ENCODE measurements at regions not wholly inside any gene's neighbourhood (a gene's known extent, or its start where the extent isn't known, plus 50 kb on each side); places are given as distances from the start of the nearest gene placed in this dataset.
A peak's percentile ranks its signal among the peaks of the same experiment; 100 is the strongest.

- DNase-seq = no peak
- in situ Hi-C loops (cut with HindIII; ENCODE audit: low pct_ligation_motif_present, low pct_unique_long_range_greater_than_20kb, low sequenced_read_pairs) = no loop called here
Measured at GRCh38 chr4:181962321-181962720, 280.9 kb upstream of the TENM3 start.

DNA sequence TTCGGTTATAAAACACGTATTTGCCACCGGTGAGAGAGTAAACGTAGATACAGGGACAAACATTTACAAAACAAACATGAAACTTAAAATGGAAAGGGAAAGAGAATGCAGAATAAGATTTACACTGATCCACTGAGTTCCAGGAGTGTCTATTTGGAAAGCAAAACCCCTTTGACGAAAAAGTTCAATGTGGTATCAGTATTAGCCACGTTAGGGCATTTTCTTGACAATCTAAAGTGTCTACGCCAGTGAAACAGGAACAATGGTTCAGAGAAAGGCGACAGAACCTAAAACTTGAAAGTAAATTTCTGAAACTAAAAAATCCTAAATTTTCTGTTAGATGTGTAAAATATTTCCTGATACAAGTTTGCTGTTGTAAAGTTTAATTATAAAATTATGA is 278.5 kb upstream of the TENM3 start:
- in situ Hi-C loops (cut with HindIII; ENCODE audit: low pct_ligation_motif_present, low pct_unique_long_range_greater_than_20kb, low sequenced_read_pairs) = no loop called here
- no peak for DNase-seq

GRCh38 chr4:181966104-181966551 is 277.1 kb upstream of the TENM3 start:
- DNase-seq = no peak
- in situ Hi-C loops (cut with HindIII; ENCODE audit: low pct_ligation_motif_present, low pct_unique_long_range_greater_than_20kb, low sequenced_read_pairs) = no loop called here

DNA sequence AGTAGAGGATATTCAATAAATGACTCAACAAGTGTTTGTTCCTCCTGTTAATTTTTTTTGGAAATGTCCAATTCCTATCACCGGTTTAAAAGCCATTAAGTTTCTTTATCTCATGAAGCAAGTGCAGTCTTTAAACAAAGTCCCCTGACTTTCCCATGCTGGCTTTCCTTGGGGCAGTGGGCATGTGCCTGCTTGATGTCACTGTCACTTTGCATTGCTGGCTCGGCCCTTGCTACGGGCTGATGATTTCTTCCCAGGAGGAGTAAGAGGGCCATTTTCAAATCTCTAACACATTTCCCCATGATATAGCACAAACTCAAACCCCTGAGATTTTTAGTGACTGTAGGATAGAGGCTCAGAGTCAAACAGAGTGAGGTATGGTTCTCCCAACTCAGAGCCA is 275.8 kb upstream of the TENM3 start:
- in situ Hi-C loops (cut with HindIII; ENCODE audit: low pct_ligation_motif_present, low pct_unique_long_range_greater_than_20kb, low sequenced_read_pairs) = no loop called here
- DNase-seq = no peak

DNA sequence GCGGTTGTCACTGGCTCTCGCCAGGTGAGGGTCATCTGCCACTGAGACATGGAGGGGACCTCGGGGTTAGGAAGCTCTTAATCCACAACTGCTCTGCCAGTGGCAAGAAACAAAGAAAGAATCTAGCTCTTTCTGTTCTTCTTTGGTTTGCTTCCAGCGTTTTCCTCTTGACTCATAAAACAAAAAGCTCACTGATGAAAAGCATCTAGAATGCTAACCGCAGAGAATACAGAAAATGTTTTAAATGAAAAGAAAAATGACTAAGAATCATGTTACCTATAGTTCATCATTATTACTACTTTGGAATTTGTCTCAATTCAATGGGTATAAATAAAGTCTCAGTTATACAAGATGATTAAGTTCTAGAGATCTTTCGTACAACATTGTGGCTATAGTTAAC is 274.8 kb upstream of the TENM3 start:
- in situ Hi-C loops (cut with HindIII; ENCODE audit: low pct_ligation_motif_present, low pct_unique_long_range_greater_than_20kb, low sequenced_read_pairs) = no loop called here
- no peak for DNase-seq

DNA sequence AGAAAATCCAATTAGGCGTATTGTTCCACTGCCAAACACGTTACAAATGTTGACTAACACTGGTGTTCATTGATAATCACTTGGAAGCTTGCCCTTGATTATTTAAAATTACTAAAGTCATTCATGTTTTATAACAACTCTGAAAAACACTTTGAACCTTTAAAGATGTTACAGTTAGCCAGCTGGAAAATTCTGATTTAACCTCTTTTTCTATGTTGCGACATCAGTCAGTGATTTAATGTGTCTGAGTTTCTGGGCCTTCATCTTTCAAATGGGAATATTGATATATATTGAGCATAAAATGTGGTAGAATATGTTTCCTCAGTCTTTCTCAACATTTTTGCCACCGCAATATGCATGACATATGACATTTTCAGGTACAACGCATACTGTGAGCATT is 274.1 kb upstream of the TENM3 start:
- DNase-seq = no peak
- in situ Hi-C loops (cut with HindIII; ENCODE audit: low pct_ligation_motif_present, low pct_unique_long_range_greater_than_20kb, low sequenced_read_pairs) = no loop called here

DNA sequence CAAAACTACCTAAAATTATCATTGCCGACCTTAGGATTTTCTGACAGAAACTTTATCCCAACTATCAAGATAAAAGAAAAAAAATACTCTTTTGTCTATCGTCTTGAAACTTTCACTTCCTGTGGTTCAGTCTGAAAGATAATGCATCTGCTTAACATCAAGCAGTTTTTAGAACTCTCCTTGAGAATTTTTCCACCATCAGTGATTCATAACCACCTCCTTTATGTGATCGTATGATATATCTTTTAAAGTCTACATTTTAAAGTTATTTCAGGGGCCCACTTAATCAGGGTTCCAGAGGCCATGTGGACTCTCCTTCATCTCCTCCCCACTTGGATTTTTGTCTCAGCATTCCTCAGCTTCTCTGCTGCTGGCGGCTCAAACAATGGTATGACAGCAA is 272.8 kb upstream of the TENM3 start:
- in situ Hi-C loops (cut with HindIII; ENCODE audit: low pct_ligation_motif_present, low pct_unique_long_range_greater_than_20kb, low sequenced_read_pairs) = no loop called here
- no peak for DNase-seq

DNA sequence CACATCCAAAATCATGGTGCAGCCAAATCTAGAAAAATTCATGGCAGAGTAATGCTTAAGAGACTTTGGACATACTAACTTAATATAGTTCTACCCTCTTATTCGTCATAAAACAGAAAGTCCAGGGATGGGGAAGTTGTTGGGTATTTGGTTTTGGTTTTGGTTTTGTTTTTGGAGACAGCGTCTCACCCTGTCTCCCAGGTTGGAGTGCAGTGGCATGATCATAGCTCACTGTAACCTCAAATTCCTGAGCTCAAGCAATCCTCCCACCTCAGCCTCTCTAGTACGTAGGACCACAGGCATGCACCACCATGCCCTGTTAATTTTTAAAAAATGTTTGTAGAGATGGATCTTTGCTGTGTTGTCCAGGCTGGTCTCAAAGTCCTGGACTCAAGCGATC is 271.8 kb upstream of the TENM3 start:
- peak; percentile 33 for DNase-seq
- in situ Hi-C loops (cut with HindIII; ENCODE audit: low pct_ligation_motif_present, low pct_unique_long_range_greater_than_20kb, low sequenced_read_pairs) = no loop called here

DNA sequence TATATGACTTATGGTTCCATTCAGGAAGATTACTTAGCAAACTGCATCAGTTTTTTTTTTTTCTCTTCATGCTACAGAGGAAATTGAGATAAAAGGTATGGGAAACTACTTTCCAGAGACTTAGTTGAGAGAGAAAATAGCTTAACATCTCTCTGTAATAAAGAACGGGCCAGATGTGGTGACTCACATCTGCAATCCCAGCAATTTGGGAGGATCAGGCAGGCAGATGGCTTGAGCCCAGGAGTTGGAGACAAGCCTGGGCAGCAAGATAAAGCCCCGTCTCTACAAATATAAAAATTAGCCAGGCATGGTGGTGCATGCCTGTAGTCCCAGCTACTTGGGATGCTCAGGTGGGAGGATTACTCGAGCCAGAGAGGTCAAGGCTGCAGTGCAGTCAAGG is 271.2 kb upstream of the TENM3 start:
- in situ Hi-C loops (cut with HindIII; ENCODE audit: low pct_ligation_motif_present, low pct_unique_long_range_greater_than_20kb, low sequenced_read_pairs) = no loop called here
- no peak for DNase-seq

DNA sequence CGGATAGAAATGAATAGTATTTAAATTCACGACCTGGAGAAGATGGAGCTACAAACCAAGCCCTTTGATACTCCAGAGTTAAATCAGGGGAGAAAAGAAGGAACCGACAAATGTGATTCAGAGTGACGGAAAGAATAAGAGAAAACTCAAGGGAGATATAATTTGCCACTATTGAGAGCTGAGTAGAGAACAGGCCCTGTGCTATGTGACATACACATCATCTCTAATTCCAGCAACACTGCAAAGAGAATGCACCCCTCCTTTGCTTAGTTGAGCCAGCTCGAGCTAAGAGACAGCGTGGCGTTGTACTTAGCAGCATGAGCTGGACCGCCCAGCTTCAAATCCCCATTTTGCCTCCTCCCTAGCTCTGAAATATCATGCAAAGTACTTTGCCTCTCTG is 266.4 kb upstream of the TENM3 start:
- in situ Hi-C loops (cut with HindIII; ENCODE audit: low pct_ligation_motif_present, low pct_unique_long_range_greater_than_20kb, low sequenced_read_pairs) = no loop called here
- DNase-seq = no peak

DNA sequence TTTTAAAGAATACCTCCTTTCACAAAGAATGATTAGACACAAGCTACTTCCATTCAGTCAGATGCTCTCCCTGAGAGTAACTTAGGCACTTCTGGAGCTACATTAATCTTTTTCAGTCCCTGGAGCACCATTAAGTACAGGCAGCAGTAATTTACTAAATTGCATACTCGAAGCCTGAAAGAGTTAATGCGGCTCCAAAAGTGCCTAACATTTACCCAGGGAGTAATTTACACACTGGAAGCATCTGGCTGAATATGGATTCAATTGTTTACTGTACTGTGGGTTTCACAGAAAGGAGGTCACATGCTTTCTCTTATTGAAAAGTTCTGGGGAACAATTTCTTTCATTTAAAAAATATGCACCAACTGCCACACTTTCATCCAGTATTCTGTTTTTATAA is 260.8 kb upstream of the TENM3 start:
- no peak for DNase-seq
- in situ Hi-C loops (cut with HindIII; ENCODE audit: low pct_ligation_motif_present, low pct_unique_long_range_greater_than_20kb, low sequenced_read_pairs) = no loop called here

- no peak for DNase-seq
- in situ Hi-C loops (cut with HindIII; ENCODE audit: low pct_ligation_motif_present, low pct_unique_long_range_greater_than_20kb, low sequenced_read_pairs) = no loop called here
Measured at GRCh38 chr4:181982856-181983255, 260.3 kb upstream of the TENM3 start.

DNA sequence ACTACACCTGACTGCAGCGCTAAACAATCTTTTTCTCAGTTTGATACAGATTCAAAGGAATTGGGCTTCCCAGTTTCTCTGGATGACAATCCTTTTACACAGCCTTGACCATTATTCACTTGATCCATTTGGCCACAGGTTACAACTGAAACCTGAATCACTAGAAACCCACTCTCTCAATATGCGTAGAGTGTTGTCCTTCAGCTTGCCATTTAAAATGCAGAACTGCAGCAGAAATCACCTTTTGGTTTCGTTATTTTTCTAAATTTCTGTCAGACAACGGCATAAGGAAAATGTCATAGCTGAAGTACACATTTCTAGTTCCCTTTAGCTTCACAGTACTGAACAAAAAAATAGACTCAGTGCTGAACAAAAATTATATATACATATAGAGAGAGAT is 255.8 kb upstream of the TENM3 start:
- DNase-seq = no peak
- in situ Hi-C loops (cut with HindIII; ENCODE audit: low pct_ligation_motif_present, low pct_unique_long_range_greater_than_20kb, low sequenced_read_pairs) = no loop called here

GRCh38 chr4:181989071-181989470 is 254.1 kb upstream of the TENM3 start:
- in situ Hi-C loops (cut with HindIII; ENCODE audit: low pct_ligation_motif_present, low pct_unique_long_range_greater_than_20kb, low sequenced_read_pairs) = no loop called here
- no peak for DNase-seq

DNA sequence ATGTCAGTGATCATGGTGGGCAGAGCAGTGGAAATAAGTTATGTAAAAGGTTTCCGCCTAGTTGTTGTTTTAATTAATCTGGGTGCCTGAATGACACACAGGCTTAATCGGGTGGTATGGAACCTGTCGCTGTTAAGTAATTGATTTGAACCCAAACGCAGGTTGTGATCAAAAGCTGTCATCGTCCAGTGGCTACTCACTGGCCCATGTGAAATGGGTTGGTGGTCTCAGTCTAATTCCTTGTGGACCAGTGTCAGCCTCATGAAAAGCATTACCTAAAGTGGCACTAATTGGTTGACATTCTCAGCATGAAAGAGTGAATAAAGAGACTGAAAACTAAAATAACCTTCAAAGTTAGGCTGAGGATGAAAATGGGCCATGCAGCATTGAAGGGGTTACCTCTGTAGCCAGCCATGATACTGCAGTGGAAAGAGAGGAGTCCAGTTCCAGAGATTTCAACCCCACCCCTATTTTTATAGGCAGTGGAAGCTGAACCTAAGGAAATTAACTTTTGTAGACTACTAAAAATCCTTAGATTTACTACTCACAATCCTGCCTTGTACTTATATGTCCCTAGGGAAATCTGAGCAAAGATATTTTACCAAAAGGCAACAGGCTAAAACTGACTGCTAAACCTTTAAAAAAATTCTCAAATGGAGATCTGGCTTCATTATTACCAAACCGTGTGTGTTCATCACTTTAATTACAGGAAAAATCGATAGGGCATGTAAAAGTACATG is 251.7 kb upstream of the TENM3 start:
- DNase-seq = no peak
- in situ Hi-C loops (cut with HindIII; ENCODE audit: low pct_ligation_motif_present, low pct_unique_long_range_greater_than_20kb, low sequenced_read_pairs) = no loop called here

DNA sequence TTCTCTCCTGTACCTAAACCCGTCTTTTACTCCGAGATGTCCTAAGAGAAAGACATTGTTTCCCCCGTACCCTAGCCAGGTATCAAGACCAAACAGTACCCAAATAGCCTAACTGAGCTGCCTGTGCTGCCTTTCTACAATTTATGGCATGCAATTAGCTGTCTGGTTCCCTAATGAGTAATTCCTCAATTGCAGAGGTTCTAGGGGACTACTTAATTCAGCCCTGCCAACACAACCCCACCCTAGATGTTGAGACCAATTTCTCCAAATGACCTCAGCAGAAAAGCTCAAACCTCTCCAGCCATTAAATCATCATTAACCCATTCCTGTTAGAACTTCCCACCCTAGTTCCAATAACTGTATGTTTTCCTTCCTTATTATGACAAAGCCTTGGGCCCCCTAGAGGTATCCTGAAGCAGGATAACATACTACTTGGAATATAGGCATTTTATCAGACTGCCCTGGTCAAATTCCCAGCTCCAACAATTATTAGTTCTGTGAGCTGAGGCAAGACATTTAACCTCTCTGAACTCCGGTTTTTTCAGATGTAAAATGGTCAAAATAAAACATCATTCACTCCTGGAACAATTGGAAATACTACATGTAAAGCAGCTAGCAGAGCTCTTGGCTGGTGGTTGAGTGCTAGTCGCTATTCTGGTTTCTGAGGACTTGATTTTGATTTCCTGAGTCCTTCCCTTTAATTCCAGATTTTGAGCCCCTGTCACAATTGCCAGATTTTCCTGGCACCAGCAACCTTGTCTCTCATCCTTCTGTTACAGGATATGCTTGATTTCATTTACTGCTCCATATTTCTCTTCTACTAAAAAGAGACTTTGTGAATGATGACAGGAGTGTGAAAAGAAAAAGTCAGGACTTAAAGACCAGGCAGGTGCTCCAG is 244.6 kb upstream of the TENM3 start:
- DNase-seq = no peak
- in situ Hi-C loops (cut with HindIII; ENCODE audit: low pct_ligation_motif_present, low pct_unique_long_range_greater_than_20kb, low sequenced_read_pairs) = no loop called here

GRCh38 chr4:182000077-182000476 is 243.1 kb upstream of the TENM3 start:
- DNase-seq = no peak
- in situ Hi-C loops (cut with HindIII; ENCODE audit: low pct_ligation_motif_present, low pct_unique_long_range_greater_than_20kb, low sequenced_read_pairs) = no loop called here

GRCh38 chr4:182010876-182011275 is 232.3 kb upstream of the TENM3 start:
- no peak for DNase-seq
- in situ Hi-C loops (cut with HindIII; ENCODE audit: low pct_ligation_motif_present, low pct_unique_long_range_greater_than_20kb, low sequenced_read_pairs) = no loop called here

GRCh38 chr4:182014164-182014563 is 229.0 kb upstream of the TENM3 start:
- DNase-seq = no peak
- in situ Hi-C loops (cut with HindIII; ENCODE audit: low pct_ligation_motif_present, low pct_unique_long_range_greater_than_20kb, low sequenced_read_pairs) = no loop called here

DNA sequence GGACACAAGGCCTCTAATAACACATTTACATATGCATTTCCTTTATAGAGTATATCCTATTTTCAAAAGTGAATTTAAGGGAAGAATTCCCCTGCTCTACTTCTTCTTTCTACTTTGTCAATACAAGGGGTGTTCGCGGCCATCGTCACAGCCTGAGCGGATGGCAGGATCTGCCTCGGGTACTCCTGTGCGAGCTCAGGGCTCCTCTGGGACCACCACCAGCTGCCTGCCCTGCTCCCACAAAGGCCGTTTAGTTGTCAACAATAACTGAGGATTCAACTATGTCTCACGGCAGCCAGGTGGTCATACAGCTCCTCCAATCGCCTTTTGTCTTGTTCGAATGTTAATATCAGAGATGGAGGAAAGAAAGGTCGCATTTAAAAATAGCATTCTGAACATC is 228.2 kb upstream of the TENM3 start:
- in situ Hi-C loops (cut with HindIII; ENCODE audit: low pct_ligation_motif_present, low pct_unique_long_range_greater_than_20kb, low sequenced_read_pairs) = no loop called here
- no peak for DNase-seq
